ENCODE measurements at regions not wholly inside any gene's neighbourhood (a gene's known extent, or its start where the extent isn't known, plus 50 kb on each side); places are given as distances from the start of the nearest gene placed in this dataset.

GRCh38 chr5:107772418-107773310 lies 101.9 kb upstream of the EFNA5 start:
- H3K4me3 ChIP-seq: no peak overlapping the region
- no peak for TF ChIP-seq POLR2A (IDR thresholded peaks at IDR 0.05)
- TF ChIP-seq, protein P1, sequence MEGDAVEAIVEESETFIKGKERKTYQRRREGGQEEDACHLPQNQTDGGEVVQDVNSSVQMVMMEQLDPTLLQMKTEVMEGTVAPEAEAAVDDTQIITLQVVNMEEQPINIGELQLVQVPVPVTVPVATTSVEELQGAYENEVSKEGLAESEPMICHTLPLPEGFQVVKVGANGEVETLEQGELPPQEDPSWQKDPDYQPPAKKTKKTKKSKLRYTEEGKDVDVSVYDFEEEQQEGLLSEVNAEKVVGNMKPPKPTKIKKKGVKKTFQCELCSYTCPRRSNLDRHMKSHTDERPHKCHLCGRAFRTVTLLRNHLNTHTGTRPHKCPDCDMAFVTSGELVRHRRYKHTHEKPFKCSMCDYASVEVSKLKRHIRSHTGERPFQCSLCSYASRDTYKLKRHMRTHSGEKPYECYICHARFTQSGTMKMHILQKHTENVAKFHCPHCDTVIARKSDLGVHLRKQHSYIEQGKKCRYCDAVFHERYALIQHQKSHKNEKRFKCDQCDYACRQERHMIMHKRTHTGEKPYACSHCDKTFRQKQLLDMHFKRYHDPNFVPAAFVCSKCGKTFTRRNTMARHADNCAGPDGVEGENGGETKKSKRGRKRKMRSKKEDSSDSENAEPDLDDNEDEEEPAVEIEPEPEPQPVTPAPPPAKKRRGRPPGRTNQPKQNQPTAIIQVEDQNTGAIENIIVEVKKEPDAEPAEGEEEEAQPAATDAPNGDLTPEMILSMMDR (IDR thresholded peaks at IDR 0.05): no peak
- H3K4me1 ChIP-seq: no peaks in the 10 kb centered on the region
- no peaks in the 10 kb centered on the region for H3K36me3 ChIP-seq (ENCODE audit: low read depth, missing control alignments)
- no peak for DNase-seq
- H3K27ac ChIP-seq: no peak overlapping the region
- H3K9me3 ChIP-seq: no peaks in the 10 kb centered on the region
- WGBS, 2 donors: 70 to 73% methylated on average over 11 of the region's 11 CpGs
- no peaks in the 10 kb centered on the region for H3K27me3 ChIP-seq
- intact Hi-C loops (cut with DNase I; ENCODE audit: low total_unique reads): no loop called here

GRCh38 chr5:107771926-107772325 lies 101.2 kb upstream of the EFNA5 start:
- H3K9me3 ChIP-seq: no peaks in the 10 kb centered on the region
- no peak for DNase-seq
- intact Hi-C loops (cut with DNase I; ENCODE audit: low total_unique reads): no loop called here
- H3K36me3 ChIP-seq (ENCODE audit: low read depth, missing control alignments): no peaks in the 10 kb centered on the region
- no peaks in the 10 kb centered on the region for H3K4me1 ChIP-seq
- TF ChIP-seq, protein P1 (IDR thresholded peaks at IDR 0.05): no peak
- no peak for TF ChIP-seq POLR2A (IDR thresholded peaks at IDR 0.05)
- no peak overlapping the region for H3K4me3 ChIP-seq
- no peak overlapping the region for H3K27ac ChIP-seq
- H3K27me3 ChIP-seq: no peaks in the 10 kb centered on the region

GRCh38 chr5:107770051-107770450 lies 99.3 kb upstream of the EFNA5 start:
- DNase-seq: no peak
- 78 to 86% methylated on average over 7 of the region's 7 CpGs for WGBS, 2 donors
- H3K4me3 ChIP-seq: no peak overlapping the region
- no peaks in the 10 kb centered on the region for H3K36me3 ChIP-seq (ENCODE audit: low read depth, missing control alignments)
- no peak for TF ChIP-seq POLR2A (IDR thresholded peaks at IDR 0.05)
- TF ChIP-seq, protein P1 (IDR thresholded peaks at IDR 0.05): no peak
- intact Hi-C loops (cut with DNase I; ENCODE audit: low total_unique reads): no loop called here
- H3K4me1 ChIP-seq: no peaks in the 10 kb centered on the region
- no peaks in the 10 kb centered on the region for H3K27me3 ChIP-seq
- no peaks in the 10 kb centered on the region for H3K9me3 ChIP-seq
- H3K27ac ChIP-seq: no peak overlapping the region

DNA sequence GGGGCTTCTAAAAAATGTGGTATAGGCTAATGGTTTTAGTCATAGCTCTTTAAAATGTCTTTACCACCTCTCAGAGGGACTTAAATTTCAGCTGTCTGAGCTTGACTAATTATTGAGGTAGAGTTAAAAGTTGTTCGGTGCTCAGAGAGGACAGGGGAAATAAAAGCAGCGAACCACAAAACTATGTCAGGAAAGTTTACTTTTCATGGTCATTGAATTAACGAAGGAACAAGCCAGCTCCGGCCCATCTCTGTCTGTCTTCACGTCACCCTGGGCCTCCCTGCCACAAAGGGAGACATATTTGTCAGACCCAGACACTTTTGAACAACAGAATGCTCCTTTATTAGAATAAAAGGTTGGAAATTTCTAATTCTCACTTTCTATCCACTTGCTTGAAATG lies 98.8 kb upstream of the EFNA5 start:
- no peak for DNase-seq
- Histone ChIP-seq H3K36me3 (ENCODE audit: low read depth, missing control alignments) (no peaks in the 10 kb centered on the region), H3K27ac (no peak overlapping the region), H3K4me1 (no peaks in the 10 kb centered on the region), H3K4me3 (no peak overlapping the region), H3K27me3 (no peaks in the 10 kb centered on the region), H3K9me3 (no peaks in the 10 kb centered on the region)
- 74 to 76% methylated on average over 5 of the region's 5 CpGs for WGBS, 2 donors
- intact Hi-C loops (cut with DNase I; ENCODE audit: low total_unique reads): no loop called here
- TF ChIP-seq, protein P1 (IDR thresholded peaks at IDR 0.05): no peak
- no peak for TF ChIP-seq POLR2A (IDR thresholded peaks at IDR 0.05)

- H3K4me3 ChIP-seq: no peak overlapping the region
- 90 to 95% methylated on average over 3 of the region's 3 CpGs for WGBS, 2 donors
- no peaks in the 10 kb centered on the region for H3K36me3 ChIP-seq (ENCODE audit: low read depth, missing control alignments)
- no peak for TF ChIP-seq POLR2A (IDR thresholded peaks at IDR 0.05)
- TF ChIP-seq, protein P1 (IDR thresholded peaks at IDR 0.05): no peak
- H3K4me1 ChIP-seq: no peaks in the 10 kb centered on the region
- no peaks in the 10 kb centered on the region for H3K9me3 ChIP-seq
- DNase-seq: no peak
- H3K27me3 ChIP-seq: no peaks in the 10 kb centered on the region
- no peak overlapping the region for H3K27ac ChIP-seq
- intact Hi-C loops (cut with DNase I; ENCODE audit: low total_unique reads): no loop called here
Observed at GRCh38 chr5:107766972-107767371, 96.2 kb upstream of the EFNA5 start.
